HG03521 (cell line): ENCODE measurements at regions not wholly inside any gene's neighbourhood (a gene's known extent, or its start where the extent isn't known, plus 50 kb on each side); places are given as distances from the start of the nearest gene placed in this dataset.

Experiments
- ATAC-seq: cut with Tn5 transposase; IDR thresholded peaks from one replicate; pipeline ENCODE4 v1.9.1; 2021; ENCODE audit warnings: mild to moderate bottlenecking, moderate library complexity; ENCODE audit not compliant: unreplicated experiment

DNA sequence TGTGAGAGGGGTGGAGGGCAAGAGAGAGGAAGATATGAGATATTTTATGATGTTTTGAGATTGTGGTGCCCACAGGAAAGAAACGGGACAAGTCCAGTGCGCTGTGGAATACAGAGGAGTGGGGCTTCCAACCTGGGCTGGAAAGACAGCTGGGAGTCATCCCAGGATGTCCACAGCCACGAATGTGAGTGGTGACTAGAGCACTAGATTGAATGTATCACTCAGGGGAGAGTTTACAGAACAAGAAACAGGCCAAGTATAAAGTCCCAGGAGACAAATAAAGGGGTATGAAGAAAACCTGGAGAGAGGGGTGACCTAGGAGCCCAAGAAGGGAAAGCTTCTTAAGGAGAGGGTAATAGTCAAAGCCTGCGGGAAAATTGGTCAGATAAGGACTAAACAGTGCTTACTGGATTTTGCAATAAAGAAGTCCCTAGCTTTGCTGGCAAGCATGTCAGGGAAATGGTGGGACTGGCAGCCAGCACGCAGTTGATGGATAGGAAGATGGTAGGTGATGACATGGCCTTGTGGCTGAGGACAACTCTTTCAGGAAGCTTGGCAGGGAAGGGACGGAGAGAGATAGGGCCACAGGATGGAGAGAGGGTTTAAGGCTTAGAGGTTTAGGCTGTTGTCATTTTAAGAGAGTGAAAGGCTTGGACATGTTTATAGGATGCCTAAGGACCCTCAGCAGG, 114.5 kb downstream of the AXIN2 start:
- ATAC-seq, result no peak

DNA sequence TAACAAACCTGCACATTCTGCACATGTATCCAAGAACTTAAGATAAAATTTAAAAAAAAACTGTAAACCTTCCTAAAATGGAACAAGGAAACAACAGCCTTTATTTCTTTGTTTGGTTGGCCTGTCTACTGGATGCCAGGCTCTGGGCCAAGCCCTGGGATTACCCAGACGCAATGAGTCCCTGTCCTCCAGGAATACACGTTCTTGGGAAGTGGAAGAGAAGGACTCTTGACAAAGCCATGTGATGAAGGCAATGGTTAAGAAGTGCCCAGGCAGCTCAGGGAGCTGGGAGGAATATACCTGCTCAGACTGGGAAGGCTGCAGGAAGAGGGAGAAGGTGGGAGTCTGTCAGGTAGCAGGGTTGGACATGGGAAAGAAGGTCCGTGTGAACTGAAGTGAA, 115.4 kb downstream of the AXIN2 start:
- no peak for ATAC-seq

DNA sequence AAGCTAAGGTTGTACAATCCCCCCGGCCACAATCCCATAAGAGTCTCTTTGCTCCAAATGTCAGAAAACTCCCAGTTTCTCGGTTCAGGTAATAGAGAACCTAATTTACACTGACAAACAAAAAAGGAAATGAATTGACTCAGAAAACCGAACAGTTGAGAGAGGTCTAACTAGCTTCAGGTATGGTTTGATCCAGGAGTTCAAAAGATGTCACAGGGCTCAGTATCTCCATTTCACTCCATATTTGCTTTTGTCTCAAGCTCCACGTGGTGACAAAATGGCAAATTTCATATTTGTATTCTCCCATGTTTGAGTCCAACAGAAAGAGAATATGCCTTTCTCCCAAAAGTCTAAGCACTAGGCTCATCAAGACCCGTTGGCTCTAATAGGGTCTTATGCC, 117.4 kb downstream of the AXIN2 start:
- ATAC-seq, result no peak

DNA sequence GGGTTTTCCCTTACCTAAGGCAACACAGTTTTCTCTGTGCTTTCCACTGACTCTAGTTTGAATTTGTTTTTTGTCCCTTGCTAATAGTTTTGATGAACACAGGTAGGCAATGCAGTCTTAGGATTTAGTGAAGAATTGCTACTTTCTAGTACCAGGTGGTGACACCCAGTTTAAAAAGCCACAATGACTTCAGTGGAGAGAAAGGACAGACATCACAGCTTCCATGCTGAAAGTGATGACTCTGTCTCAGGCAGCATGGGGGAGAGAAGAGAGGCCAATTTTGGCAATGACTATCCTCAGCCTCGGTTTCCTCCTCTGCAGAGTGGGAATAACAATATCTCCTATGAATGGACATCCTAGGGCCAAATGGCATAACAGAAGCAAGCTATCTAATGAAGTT, 118.8 kb downstream of the AXIN2 start:
- ATAC-seq, result no peak

DNA sequence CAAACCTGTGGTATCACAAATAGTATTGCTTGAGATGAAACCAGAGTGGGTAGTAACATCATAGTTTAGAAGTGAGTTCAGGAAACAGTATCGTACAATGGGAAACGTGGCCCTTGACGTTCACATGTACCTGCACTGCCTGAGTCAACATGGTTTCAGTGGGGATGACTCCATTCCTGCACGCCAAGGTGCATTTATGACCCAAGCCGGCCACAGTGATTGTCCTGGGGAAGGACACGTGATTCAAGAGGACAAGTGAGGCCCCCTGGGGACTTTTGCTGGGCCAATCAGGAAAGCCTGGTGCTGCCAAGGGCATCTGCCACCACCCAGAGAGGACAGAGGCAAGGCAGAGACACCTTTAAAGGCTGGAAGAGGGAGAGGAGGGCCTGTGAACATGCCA, 119.2 kb downstream of the AXIN2 start:
- ATAC-seq, result no peak

DNA sequence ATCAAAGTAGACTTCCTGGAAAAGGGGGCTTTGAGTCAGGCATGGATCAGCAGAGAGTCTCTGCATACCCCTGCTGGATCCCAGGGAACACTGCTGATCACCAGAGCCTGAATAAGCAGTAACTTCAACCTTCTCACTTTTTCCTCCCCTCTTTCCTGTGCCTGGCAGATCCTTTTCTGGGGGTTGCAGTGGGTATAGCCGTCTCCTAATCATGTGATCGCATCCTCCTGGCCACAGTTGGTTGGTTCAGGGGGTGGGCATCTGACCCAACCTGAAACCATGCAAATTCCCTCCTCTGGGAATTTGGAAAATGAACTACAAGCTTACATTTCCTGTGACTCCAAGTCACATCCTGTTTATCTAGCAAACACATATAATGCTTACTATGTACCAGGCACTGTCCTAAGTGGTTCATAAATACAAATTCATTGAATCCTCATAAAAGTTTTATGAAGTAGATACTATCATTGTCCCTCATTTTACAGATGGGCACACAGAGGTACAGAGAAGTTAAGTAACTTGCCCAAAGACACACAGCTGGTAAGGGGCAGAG, 120.3 kb downstream of the AXIN2 start:
- ATAC-seq, result no peak

DNA sequence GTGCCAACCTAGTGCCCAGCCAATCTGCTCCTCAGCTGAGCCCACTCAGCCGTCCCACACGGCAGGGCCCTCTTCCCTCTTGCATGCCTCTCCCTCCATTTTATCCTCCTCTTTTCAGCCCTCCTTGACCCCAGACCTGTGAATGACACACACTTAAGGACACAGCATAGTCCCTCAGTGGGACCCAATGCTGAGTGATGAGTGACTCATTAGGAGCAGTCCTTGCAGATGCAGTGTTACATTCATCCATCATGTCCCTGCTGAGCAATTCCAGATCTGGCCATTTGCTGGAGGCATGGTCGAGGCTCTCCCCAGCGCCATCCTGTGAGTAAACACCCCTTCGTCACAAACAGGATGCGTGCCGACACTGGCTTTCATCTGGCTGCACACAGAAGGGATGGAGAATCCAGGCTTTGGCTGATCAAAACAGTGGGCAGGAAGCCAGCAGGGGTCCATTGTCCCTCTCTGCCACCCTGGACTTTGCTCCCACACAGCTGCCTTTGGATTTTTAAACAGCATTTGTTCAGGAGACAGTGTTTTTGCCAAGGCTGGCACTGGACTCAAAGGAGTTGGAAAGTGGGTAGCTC, 122.6 kb downstream of the AXIN2 start:
- ATAC-seq, result no peak

DNA sequence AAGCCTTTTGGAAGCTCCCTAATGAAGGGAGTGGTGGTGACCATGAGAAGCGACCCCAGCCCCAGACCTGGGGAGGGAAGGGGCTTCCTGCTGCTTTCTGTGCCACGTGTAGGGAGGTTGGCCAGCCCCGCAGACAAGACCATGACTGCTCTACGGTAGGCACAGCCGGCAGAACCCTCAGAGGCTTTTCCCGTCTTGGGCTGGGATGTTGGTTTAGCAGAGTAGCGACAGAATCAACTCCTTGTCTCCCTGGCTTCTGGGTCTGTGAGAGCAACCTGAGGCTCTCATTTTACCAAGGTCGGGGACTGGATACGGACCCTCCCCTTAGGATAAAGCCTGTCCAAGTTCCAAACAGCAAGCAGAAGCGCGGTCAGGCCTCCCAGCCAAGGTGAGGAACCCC, 123.3 kb downstream of the AXIN2 start:
- no peak for ATAC-seq

DNA sequence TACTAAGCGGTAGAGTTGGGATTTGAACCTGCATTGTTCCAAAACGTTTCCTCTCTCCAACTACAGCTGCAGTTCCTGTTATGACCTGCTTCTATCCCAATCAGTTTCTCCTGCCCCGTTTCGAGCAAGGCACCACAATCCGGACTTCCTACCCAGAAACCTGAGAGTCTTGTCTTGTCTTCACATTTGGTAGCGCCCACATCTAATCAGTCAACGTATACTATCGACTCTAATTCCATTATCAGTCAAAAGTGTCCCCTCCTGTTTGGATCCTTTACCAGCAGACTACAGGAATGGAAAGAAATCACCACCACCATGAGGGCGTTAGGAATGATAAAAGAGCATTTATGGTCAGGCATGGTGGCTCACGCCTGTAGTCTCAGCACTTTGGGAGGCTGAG, 124.6 kb downstream of the AXIN2 start:
- ATAC-seq, result no peak

DNA sequence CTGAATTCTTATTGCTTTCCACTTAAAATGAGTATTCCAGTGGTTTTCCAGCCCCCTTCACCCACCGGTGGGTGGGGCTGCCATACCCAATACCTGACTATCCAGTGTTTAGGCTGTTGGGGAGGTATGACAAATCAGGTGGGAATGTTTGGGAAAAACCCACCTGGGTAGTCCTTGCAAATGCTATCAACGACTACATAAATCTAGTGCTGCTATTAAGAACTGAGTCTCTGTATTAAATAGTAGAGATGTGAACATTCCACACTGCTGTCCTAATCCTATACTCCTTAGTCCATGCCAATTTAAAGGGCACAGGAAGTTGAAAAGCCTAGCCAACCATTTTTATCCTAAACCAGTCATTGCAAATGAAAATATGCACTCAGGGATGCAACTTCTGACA, 126.6 kb downstream of the AXIN2 start:
- ATAC-seq, result no peak

DNA sequence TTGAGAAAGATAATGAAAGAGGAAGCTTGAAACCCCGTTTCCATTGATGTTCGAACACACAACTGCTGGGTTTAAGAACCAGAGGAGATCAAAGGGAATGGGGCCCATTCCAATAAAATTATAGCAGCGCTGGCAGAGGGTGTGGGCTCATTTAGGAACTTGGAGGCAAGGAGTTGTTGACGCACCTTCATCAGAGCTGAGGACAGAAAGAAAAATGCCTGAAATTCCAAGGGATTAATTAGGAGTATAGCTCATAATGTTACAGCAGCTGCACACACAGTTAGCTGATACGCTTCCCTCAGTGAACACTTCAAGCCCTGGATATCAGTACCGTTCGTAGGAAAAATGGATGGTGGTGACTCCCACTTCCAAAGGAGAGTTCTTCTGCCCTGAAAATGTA, 127.2 kb downstream of the AXIN2 start:
- no peak for ATAC-seq

DNA sequence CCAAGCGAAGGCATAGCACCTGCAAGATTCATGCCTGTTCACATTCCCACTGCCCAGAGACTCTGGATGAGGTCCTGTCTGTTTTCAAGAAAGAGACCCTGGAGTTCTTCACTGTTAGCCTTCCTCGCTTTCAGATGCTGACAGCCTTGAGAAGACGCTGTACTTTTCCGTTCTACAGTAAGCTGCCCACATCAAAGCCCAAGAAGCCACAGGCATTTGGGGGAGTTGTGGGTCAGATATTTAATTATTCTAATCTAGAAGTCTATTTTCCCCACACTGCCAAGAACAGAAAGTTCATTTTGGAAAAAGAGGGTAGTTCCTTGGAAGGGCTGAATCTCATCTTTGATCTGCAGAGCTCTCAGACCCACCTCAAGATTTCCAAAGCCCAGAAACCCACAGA, 127.9 kb downstream of the AXIN2 start:
- no peak for ATAC-seq

DNA sequence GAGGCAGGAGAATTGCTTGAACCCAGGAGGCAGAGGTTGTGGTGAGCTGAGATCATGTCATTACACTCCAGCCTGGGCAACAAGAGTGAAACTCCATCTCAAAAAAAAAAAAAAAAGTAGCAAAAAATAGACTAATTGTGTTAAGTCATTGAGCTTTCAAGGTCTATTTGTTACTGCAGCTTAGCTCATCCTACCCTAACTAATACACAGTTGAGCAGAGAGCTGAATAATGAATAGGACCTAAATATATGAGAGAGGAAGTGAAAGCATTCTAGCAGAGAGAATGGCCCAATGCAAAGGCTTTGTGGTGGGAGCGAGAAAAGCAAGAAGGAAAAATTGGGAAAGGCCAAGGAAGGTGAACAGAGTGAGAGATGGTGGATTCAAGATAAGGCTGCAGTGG, 128.3 kb downstream of the AXIN2 start:
- ATAC-seq, result no peak

DNA sequence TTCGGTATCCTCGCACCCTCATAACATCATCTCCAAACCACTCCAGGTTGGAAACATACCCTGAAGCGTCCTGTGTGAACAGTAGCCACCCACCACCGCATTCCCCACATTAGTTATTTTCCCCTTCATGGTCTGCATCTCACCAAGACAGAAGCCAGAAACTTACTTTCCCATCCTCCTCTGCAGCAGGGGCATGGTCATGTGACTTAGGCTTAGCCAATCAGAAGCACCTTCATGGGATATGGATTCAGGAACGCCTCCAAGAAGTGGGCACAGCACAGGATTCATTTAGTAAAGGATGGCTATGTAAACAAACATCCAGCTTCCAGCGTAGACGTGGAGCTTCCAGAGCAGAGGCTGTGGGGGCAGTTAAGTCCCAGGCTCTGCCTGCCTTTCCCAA, 130.3 kb downstream of the AXIN2 start:
- ATAC-seq, result no peak

DNA sequence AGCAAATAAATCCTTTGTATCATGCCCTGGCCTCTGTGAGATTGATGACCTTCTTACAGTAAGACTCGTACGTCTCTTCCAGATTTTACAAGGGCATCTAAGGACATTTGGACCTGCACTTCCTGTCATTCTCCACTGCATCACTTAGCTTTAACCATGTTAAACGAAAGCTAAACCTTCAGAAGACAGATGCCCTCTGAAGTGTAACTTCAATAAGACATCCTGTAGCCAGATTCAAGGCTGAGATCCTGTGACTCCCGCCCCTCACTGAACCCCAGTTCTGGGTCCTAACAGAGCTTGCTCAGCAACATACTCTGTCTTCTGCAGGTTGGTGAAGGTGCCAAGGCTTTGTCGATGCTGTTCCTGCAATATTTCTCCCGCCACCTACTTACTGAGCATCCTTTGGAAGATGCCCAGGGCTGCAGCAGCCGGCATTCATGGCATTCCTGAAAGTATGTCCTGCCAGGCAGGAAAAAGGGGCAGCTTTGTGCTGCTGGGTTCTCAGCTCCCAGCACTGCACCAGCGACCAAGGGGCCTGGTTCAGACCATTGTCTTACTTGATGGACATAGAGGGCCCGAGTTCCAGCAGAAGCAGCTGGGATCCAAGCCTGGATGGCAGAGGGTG, 131.1 kb downstream of the AXIN2 start:
- no peak for ATAC-seq

DNA sequence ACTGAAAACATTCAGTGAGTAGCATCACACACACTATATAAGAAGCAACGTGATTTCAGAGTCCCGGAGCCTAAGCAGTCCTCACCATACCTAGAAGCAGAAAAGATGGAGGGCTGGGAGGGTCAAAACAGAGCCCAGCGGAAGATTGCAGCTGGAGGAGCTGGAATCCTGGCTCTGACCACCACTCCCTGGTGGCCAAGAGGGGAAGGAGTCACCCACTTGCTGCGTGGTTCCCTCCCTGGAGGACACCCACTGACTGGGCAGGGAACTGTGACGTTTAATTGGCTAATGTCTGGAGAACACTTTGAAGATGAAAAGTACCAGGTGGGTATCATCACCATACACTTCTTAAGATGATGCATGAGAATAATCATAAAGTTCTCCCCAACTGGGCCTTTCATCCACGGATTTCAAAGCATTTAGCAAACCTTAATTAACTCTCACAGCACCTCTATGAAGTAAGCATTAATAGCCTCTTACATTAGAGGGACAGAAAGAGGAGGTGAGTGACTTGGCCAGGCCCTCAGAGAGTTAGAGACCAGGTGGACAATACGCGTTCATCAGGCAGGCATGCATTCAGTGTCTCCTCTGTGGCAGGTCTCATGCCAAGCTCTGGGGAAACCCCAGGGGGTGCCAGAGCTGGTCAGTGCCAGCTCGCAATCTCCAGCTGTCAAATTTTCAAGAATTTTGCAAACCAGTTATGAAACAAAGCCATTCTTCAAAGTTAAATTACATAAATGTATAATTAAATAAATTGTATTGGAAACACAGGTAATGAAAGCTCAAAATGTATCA, 137.9 kb downstream of the AXIN2 start:
- ATAC-seq, result no peak

DNA sequence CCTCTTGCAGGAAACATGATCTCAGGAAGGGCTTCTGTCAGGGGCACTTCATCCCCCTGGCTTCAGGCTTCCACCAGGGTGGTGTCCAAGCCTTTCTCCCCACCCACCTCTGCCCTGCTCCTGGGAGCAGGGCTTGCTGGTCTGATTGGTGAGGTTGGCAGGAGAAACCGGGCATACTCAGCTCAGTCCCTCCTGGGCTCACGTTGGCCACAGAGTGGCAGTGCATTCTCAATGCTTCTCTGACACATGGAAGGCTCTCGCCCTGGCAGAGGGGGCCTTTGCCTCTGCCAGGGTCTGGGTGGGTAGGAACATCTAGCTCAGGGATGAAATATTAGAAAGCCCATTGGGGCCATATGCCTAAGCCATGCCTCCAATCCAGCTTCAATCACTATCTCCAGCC, 142.8 kb downstream of the AXIN2 start:
- ATAC-seq, result no peak

DNA sequence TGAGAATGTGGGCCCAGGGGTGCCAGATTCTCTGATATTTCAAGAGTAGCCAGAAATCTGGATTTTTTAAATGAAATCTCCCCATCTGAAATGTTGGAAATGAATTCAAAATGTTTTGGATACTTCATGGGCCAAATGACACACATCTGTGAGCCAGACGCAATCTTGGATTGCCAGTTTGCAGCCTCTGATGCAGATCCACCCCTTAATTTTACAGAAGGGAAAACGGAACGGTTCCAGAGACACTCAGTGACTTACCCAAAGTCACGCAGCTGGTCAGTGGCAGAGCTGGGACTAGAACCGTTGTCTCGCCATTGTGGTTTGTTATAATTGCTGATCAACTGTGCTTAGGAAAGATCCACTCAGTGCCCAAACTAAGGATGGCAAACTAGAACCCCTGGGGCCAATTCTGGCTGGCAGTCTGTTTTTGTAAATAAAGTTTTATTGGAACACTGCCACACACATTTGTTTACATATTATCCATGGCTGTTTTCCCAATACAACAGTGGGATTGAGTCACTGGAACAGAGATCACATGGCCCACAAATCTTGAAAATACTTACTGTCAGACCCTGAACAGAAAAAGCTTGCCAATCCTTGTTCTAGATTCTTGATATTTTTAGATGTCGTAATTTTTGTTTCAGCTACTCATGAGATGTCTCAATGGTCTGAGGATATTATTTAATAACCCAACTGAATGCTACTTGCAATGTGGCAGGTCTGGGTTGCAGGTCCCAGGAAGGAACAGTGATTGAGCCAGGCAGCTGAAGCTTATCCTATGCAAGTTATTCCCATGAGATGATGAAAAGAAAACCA, 143.8 kb downstream of the AXIN2 start:
- no peak for ATAC-seq

DNA sequence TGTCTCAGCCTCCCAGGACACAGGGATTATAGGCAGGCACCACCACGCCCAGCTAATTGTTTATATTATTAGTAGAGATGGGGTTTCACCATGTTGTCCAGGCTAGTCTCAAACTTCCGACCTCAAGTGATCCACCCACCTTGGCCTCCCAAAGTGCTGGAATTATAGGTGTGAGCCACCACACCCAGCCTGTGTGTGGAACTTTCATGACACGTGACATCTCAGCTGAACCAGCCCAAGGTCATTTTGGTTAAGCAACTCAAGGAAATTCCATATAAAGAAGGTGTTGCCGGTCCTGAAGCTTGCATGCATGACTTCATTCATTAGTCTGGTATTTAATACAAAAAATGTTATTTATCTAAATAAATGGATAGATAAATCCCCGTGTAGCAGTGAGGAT, 145.5 kb downstream of the AXIN2 start:
- no peak for ATAC-seq

DNA sequence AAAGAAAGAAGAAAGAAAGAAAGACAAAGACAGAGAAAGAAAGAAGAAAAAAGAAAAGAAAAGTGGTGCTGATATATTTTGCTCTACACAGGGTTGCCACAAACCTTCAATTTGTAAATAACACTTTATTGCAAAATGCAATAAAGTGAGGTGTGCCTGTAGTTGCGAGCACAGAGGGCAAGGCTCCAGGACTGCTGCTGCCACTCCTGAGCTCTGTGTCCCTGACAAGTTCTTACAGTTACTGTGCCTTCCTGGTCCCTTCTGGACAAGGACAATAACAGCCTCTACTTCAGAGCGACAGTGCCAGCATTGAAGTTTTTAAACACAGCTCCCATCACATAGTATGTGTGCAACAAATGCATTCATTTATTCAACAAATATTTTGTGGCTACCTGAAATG, 148.1 kb downstream of the AXIN2 start:
- no peak for ATAC-seq

DNA sequence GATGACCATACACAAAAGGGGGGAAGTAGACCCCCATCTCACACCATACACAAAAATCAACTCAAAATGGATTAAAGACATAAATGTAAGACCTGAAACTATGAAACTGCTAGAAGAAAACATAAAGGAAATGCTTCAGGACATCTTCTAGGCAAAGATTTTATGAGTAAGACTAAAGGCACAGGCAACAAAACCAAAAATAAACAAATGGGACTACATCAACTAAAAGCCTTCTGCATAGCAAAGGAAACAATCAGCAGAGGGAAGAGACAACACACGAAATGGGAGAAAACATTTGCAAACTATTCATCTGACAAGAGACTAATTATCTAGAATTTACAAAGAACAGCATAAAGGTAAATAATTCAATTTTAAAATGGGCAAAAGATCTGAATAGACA, 152.1 kb downstream of the AXIN2 start:
- ATAC-seq, result no peak
